Hypothalamus (tissue), 51 donors: ENCODE measurements at regions not wholly inside any gene's neighbourhood (a gene's known extent, or its start where the extent isn't known, plus 50 kb on each side); places are given as distances from the start of the nearest gene placed in this dataset.

Experiments
- DNase-seq, 51 donors: peaks; one replicate each; lab custom pipeline; 2025; lab: John Stamatoyannopoulos, UW

DNA sequence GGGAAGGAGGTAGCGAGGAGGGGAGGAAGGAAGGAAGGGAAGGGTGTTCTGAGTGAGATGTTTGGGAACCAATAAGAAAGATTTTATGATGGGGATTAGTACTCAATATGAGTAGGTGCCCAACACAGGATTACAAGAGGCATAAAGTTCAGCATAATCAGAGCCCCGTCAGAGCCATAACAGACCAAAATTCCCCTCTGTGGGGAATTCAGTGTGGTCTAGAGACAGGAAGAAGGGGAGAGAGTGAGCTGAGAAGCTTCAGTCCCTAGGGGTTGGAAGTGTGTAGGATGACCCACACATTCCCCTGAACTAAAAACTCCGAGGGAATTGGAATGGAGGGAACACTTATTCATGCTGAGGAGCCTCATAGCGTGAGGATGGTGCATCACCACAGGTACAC is 160.3 kb upstream of the SASH1 start:
- DNase-seq: no peak

DNA sequence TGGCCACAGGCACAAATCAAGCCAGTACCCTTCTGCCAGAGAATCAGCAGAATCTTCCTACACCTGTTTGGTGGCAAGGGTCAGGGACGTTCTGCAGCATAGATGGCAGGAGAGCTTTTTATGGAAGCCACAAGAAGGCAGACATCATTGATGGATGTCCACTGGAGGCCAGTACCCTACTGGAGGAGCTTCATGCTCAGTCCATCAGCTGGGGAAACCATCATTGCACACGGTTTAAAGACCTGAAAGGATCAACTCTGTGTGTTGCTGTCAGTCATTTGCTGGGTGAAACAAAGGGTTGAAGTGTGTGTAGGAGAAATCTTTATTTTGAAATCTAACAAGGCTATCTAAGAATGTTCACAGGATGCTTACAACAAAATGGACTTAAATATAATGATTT is 158.9 kb upstream of the SASH1 start:
- no peak for DNase-seq

DNA sequence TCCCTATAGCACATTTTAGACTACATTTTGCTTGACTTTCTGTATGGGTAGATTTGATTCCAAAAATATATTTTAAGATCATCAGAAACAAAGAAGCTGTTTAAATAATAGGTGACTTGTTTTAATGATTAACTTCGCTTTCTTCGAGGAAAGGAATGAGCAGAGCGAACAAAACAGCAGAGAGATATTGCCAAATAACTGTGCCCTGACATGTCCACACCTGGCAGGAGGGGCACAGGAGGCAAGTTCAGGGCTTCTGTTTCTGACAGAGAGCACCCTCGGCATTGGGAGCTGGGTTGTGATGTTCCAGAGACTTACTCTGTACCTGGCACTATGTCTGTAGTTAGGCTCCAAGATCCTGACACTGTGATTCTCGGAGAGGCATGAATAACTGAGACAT is 155.7 kb upstream of the SASH1 start:
- DNase-seq: no peak

DNA sequence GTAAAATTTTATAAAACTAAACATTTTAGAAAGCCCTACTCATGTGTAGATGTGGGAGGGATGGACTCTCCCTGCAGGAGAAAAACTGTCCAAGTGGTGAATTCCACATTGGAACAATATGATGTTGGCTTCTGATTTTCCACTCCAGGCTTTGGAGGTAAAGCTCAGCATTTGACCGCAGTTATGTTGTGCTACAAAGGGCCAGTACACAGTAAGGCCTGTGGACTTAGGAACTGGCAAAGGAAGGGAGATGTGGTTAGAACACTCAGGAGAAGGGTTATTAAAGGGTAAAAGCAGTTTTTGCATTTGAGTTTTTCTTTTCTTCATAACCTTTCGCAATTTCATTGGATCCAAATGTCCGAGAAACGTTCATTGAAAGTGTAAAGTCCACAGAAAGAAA is 150.3 kb upstream of the SASH1 start:
- no peak for DNase-seq

DNA sequence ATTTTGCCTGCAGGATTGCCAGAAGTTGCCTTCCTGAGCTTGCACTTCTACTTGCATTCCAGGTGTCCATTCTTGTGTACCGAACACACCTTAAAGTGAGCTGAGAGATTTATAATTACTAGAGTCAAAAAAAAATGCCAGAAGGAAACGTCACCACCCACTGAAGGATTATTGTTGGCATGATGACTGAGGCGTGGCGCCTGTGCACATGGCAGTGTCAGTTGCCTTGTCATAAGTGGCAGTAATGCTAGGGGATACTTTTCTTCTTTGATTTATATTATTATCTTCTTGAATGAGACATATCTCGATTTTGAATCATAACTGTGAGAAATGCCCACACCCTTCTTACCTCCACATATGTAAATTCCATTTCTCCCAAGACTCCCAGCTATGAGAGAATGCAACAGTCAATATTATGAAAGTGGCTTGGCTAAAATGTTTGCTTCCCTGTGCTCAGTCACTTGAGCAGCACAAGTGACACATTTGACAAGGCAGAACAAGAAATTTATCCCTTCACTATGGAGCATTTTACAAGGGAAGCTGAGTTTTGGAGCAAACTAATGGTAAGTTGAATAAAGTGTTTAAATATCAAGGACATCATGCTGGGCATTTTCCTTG is 149.5 kb upstream of the SASH1 start:
- DNase-seq: no peak

DNA sequence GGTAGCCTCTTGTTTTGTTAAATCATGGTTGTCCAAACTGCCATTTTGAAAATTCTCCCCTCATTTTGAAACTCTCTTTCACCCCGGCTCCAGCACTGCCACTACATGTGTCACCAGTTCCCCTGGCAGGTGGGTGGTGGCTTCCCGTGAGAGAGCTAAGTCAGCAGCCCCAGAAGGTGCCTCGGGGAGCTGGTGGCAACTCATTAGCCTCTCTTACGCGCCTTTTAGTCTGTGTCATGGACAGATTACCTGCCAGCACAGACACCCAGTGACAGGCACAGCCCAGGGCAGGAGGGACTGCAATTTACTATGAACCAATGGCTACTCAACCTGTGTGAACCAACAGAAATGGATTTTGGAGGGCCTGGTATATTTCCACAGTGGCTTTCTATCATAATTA is 147.1 kb upstream of the SASH1 start:
- no peak for DNase-seq

DNA sequence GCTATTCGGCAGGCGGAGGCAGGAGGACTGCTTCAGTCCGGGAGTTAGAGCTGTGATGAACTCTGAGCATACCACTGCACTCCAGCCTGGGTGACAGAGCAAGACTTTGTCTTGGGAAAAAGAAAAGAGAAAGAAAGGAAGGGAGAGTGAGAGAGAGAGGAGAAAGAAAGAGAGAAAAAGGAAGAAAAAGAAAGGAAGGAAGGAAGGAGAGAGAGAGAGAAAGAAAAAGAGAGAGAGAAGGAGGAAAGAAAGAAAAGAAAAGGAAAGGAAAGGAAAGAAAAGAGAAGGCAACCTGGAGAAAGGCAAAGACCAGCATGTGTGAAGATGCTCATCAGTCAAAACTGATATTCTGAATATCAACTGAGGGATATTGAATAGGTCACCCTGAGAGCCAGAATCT is 143.1 kb upstream of the SASH1 start:
- no peak for DNase-seq

DNA sequence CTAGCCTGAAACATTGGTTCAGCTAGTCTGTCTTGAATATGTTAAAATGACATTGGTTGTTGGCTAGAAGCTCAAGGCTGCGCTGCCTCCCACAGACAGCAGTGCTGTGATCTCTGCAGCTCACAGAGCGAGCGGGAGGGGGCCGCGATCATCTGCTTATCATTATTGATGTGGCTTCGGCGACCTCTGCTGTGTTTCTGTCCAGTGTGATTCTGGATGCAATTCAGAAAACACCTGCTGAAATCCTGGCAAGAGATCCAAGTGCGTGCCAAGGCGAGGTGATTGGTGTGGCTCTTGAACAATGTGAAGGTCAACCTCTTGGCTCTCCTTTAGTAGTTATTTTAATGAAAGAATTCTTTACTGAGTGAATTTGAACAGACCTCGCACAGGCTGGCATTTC is 142.3 kb upstream of the SASH1 start:
- DNase-seq: peak in 29 of 51 donors; percentile 3 to 59 (median 23)

DNA sequence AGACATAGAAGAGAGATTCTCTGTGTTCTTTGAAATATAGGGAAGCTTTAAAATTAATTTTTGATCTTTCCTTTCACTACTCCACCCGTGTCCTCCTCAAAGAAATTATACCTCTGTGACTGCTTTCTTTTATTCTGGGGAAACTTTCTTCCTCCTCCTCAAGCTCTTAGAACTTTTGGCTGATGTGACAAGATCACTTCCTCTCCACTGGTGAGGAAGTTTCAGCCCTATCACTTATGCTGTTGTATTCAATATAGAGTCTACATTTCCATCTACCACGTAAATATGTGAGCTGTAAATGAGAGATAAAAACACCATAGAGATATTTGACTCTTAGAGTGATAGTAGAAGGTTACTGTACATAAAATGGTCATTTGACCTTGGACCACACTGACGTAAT is 141.9 kb upstream of the SASH1 start:
- no peak for DNase-seq

DNA sequence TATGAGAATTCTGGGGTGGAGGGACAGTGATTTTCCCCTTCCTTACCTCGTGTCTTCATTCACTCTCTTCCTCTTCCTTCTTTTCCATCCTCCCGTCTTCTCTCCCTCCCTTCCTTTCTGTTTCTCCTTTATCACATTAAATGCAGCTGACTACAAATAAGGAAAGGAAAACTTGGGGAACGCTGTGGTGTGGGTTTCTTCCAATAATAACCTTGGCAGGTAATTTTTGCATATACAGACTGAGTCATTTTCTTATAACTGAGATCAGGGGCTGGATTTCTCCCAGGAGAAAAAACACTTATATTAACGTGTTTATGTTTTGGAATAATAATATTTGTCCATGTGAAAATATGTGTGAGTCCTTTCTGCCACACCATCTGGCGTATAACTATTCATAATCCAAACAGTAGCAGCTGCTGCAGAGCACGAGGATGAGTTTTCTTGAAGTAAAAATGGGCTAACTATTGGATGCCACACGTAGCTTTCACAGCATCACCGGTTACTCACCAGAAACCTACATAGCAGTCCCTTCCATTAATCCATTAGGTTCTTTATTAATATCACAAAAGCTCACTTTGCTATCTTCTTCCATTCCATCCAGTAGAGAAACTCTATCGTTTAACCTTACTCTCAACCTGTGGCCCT is 139.2 kb upstream of the SASH1 start:
- DNase-seq: no peak

DNA sequence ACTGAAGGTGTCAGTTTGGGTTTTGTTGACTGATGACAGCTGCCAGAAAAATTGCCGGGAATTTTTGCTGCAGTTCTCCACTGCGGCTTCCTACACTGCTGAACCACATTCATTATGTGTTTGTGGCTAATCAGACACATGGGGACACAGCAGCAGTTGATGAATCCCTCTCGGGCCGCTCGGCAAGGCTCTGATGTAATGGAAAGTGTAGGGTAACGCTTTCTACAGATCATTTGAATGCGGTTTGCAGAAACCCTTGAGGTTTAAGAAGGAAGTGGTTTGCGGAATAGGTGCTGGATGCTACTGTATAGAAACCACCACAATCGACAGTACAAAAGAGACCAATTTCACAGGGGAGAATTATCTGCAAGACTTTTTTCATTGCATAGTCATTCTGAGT is 138.7 kb upstream of the SASH1 start:
- DNase-seq: peak in 1 of 51 donors; percentile 2

DNA sequence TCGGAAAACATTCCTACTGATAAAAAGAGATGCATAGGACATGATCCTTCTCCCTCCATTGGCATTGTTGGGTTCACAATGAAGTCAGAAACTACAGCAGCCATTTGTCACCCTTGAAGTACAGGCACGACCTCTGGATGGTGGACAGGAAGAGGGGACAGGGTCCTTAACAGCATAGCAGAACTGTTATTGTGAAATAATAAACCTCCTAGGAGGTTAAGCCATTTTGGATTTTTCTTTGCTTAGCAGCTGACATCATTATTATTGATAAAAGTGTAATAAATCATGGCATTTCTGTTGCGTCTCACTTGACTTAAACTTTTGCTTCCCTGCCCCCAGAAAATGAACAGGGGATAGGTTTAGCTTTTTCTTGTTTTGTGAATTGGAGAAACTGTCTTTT is 134.3 kb upstream of the SASH1 start:
- DNase-seq: no peak

DNA sequence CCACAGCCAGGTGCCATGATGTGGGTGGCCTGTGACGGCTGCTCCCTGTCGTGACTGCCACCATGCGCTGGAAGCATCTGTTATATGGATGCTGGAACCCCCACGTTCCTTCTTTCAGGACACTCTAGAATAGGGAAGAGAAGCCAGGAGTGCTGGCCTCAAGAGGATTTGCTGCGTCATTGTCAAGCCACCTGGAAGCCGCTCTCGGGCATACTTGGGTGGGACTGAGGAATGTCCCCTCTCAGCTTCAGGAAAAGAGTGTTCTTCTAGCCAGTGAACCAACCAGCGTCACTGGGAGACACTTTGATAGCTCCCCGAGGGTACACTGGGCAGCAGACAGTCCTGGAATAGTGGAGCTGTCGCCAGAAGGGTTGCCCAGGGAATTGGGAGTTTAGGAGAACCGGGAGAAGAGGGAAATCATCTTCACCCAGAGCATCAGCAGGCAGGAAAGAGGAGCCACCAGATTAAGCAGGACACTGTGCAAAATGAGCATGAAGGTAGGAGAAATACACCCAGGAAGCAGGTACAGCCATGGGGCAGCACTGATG is 130.8 kb upstream of the SASH1 start:
- DNase-seq: no peak

DNA sequence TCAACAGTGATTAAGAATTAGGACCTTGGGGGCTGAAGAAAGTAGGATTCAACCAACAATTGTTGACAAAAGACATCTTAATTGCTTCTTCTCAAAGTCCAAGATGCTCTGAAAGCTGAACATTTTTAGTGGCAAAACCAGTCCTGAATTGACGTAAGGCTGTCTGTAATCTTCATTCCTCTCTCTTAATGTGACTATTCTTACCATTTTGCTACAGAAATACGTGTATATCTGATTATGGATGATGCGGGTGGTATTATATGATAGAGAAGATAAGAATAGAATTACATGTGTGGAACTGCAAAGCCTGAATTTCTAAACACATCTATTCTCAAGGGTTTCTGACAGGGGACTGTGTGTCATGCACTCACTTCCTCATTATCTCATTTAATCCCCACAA is 130.3 kb upstream of the SASH1 start:
- no peak for DNase-seq

DNA sequence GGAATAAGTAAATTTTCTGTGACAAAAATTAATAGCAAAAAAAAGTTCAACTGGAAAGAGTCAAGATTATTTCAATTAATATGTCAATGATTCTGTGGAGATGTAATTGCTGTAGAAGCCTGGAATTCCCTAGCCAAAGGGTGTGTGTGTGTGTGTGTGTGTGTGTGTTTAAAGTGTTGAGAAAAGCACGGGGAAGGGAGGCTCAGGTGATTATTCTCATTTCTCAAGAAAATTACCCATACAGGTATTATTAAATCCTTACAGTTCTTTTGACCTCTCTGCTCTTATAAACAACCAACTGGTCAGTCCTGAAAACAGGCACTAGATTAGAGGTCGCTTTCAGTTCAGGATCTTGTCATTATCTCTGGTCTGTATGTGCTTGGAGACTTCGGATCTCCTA is 129.3 kb upstream of the SASH1 start:
- no peak for DNase-seq

DNA sequence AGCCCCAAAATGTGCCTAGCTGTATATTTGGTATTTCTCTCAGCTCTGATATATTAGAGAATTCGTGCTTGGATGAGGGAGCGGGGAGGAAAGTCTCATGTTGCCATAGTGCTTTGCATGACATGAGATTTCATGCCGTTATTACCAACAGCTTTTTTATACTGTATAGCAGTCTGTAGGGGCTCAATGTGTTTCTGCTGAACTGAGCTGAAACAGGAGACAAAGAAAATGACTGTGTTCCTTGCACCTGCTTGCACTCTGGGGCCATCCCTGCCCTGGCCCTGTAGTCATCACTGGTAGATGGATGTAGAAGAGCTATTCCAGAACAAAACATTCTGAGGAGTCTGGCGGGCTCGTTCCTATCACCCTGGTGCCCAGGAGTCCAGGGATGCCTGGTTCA is 128.0 kb upstream of the SASH1 start:
- no peak for DNase-seq

DNA sequence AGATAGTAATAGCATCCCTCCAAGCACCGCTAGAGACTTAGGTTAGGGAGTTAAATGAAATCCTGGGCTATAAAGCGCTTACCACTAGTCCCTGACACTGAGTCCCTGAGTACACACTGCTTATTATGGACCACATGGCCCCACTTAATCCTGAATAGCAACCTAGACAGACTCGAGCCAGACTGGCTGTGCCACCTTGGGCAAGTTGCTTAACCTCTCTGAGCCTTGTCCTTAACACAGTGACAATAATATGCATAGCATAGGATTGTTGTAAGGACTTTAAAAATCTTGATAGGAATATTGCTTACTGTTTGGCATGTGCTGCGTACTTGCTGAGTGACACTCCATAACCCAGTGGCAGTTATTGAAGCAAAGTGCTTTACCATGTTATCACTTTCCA is 125.6 kb upstream of the SASH1 start:
- DNase-seq: no peak

DNA sequence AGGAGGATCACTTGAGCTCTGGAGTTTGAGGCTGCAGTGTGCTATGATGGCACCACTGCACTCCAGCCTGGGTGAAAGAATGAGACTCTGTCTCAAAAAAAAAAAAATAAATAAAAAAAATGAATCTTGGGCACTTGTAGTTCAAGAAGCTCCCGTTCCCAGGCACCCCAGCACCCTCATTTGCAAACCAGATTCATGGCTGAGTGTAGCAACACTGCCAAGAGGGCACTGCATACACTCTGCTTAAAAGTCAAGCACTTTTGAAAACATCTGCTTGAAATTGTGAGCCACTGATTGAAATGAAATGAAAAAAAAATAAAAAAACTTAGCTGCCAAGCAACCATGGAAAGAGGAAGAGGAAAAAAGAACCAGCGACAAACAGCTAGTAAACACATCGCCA is 124.7 kb upstream of the SASH1 start:
- DNase-seq: peak in 11 of 51 donors; percentile 3 to 31 (median 13)

DNA sequence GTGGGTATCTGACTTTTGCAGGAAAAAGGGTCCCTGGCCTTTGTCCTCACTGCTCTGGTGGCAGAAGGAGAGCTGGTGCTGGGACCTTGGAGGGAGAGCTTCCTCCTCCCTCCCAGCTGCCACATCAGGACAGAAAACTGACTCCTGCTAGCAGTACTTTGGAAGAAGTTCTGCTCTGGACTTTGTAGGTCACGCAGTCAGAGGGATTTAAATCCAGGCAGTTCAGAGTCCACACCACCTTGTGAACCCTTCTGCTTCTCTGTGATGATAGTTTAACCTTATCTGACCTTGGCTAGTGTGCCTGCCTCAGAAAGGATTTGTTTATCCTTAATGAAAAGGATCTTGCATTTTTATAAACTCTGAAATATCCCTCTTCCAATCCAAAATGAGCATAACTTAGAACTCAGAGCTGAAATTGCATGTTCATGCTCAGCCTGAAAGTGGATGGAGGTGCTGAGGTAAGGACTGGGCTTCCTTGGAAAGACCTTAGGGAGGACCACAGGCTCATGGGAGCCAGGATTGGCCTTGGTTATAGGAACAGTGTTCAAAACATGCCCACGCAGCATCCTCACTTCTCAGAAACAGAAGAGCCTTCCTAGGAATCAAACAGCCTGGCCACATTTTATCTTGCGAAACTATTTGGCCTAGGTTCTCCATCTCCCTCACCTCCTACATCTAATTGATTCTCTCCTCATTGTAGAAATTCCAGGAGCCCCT is 123.9 kb upstream of the SASH1 start:
- peak in 1 of 51 donors; percentile 13 for DNase-seq

DNA sequence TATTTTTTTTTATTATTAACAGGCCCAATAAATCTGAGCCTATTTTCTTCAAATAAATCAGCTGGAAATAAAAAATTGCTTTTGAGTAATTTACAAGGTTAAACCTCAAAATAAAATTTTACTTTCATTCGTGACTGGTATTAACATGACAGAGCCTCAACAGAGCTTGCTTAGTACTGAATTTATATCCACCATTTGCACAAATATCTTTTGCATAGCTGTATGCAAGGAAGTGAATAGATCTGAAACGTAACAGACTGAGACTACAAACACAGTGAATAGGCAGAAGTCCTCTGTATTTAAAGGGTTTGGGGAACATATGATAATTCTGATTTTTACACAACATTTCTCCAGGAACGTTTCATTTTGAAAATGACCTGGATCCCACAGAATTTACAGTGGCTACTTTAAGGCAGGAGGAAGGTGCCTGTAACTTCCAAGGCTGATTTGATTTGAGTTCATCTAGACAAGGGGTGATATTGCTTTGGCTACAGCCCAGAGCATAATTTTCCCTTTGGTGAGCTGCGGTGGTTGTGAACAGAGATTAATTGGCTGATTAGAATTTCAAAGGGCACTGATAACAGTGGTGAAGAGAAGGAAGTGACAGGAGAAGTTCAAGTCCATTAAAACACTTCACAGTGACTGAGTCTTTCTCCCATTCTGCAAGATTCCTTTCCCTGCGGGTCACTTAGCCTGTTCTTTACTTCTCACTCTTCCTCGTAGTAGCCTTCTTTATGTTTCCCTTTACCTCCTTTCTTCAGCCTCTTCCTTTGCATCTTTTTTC is 121.2 kb upstream of the SASH1 start:
- no peak for DNase-seq

DNA sequence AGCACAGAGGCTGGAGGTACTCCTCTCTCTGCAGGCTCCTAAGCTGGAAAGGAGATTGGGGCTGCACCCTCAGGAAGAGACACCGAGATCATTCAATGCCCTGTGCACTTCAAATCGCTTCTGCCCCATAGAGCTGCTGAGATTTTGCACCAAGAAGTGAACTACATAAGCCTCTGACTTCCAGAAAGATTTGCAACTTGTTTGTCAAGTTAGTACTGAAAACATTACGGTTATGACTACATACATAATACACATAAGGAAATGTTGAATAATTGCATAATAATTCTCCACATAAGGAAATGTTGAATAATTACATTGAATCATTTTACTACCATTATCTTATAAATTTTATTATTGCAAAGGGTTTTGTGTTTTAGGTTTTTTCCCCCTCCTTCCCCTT is 120.3 kb upstream of the SASH1 start:
- DNase-seq: no peak
